ENCODE measurements at regions not wholly inside any gene's neighbourhood (a gene's known extent, or its start where the extent isn't known, plus 50 kb on each side); places are given as distances from the start of the nearest gene placed in this dataset.

GRCh38 chr6:143589162-143589561, 77.6 kb upstream of the FUCA2 start:
- TF ChIP-seq EZH2phosphoT487 (conservative IDR thresholded peaks at IDR 0.05; ENCODE audit: low read length) (no peak), CTCF (IDR thresholded peaks at IDR 0.05; ENCODE audit: insufficient read depth, low read length, poor library complexity, severe bottlenecking) (no peak)
